Right cardiac atrium (tissue), 5 donors: ENCODE measurements at regions not wholly inside any gene's neighbourhood (a gene's known extent, or its start where the extent isn't known, plus 50 kb on each side); places are given as distances from the start of the nearest gene placed in this dataset.

Source experiments
- ATAC-seq, 2 donors: fragments of 200-7000 bp; cut with Tn5 transposase; one replicate each; pipeline versions ENCODE4 v1.8.0 to v1.9.1; 2020; ENCODE audit warnings: moderate library complexity in 2 of 2, mild to moderate bottlenecking in 1 of 2
- DNase-seq, 3 donors: peaks; one replicate each; pipeline ENCODE4 v3.0.0-alpha.2; 2020
- H3K27ac ChIP-seq: one replicate; pipeline ENCODE4 v1.5.1; 2013; ENCODE audit warnings: mild to moderate bottlenecking, low read length, control low read depth, moderate library complexity
- H3K27me3 ChIP-seq: one replicate; pipeline ENCODE4 v1.6.1; 2013; ENCODE audit not compliant: control insufficient read depth, insufficient read depth
- H3K4me1 ChIP-seq: one replicate; pipeline ENCODE4 v1.6.1; 2013; ENCODE audit warnings: low read length; ENCODE audit not compliant: control insufficient read depth, insufficient read depth
- H3K4me3 ChIP-seq: one replicate; pipeline ENCODE4 v1.5.1; 2013; ENCODE audit warnings: low read length, control low read depth
- H3K9me3 ChIP-seq: one replicate; pipeline ENCODE4 v1.6.1; 2013; ENCODE audit warnings: low read length; ENCODE audit not compliant: control insufficient read depth
- WGBS: extraction: QIAGEN DNeasy Blood & Tissue Kit; methylation state at CpG from one replicate; pipeline ENCODE4 v1.1.7; 2013; 5-methylcytosine and 5-hydroxymethylcytosine counted together
- intact Hi-C, 4 donors: fragments of 100-400 bp; cut with DNase I; formaldehyde crosslinking; loops; one replicate each; pipeline versions ENCODE4 v1.11.0 to v1.14.0; 2022 to 2023
- donor health status: healthy with polysubstance abuse.
- donor health status: DM: no; HTN: yes; CAD: no.
- donor health status: DM: no; HTN: no; CAD: no.
- donor health status: DM: no; HTN: yes; CAD: no; lungs with severe emphysema.
- donor health status: DM: yes; HTN: yes; CAD: no.

GRCh38 chr2:30046979-30047378 is 99.8 kb upstream of the YPEL5 start:
- DNase-seq (no peak), ATAC-seq (no peak)
- 61% methylated on average over 3 of the region's 3 CpGs for whole genome bisulfite sequencing
- Histone ChIP-seq H3K27me3 (no peaks in the 10 kb centered on the region), H3K4me1 (no peaks in the 10 kb centered on the region), H3K9me3 (no peaks in the 10 kb centered on the region), H3K4me3 (no peak overlapping the region), H3K27ac (no peak overlapping the region)
- intact Hi-C loops = no loop called here

DNA sequence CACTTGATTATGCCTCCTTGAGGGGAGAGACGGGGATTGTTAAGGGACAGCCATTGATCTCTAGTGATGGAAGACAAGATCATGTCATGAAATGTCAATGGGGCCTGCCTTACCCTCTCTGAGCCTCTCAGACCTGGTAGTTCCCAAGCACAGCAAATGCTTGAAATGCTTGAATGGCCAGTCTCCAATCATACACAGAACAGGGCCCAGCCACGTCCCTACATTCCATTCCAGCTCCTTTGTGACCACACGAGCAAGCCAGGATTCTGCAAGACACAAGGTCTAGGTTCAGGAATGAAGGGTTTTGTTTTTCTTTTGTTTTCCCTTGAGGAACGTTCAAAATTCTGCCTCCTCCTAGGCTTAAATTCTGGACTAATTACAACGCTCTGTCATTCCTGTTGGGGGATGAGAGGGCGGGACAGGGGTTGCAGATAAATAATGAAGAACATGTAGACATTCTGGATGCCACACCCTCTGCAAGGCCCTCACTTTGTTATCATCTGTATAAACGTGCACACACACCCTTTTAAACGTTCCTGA is 98.1 kb upstream of the YPEL5 start:
- Histone ChIP-seq H3K4me1 (no peaks in the 10 kb centered on the region), H3K9me3 (no peaks in the 10 kb centered on the region), H3K27me3 (no peaks in the 10 kb centered on the region), H3K4me3 (no peak overlapping the region), H3K27ac (no peak overlapping the region)
- 50% methylated on average over 8 of the region's 8 CpGs for WGBS
- DNase-seq (no peak), ATAC-seq (no peak)
- intact Hi-C loops = no loop called here

GRCh38 chr2:30055548-30055947 is 91.3 kb upstream of the YPEL5 start:
- intact Hi-C loops = no loop called here
- no peaks in the 10 kb centered on the region for H3K9me3 ChIP-seq
- no peak overlapping the region for H3K4me3 ChIP-seq
- no peaks in the 10 kb centered on the region for H3K27me3 ChIP-seq
- 51% methylated on average over 2 of the region's 2 CpGs for WGBS
- no peak overlapping the region for H3K27ac ChIP-seq
- no peak for ATAC-seq
- no peaks in the 10 kb centered on the region for H3K4me1 ChIP-seq
- DNase-seq = no peak

- 61% methylated on average over 5 of the region's 5 CpGs for WGBS
- DNase-seq = no peak
- Histone ChIP-seq H3K27ac (no peak overlapping the region), H3K4me3 (no peak overlapping the region), H3K4me1 (no peaks in the 10 kb centered on the region), H3K9me3 (no peaks in the 10 kb centered on the region), H3K27me3 (no peaks in the 10 kb centered on the region)
- intact Hi-C loops = no loop called here
- ATAC-seq = no peak
These were observed 86.2 kb upstream of the YPEL5 start for GRCh38 chr2:30060562-30060961.

- no peak for DNase-seq
- H3K4me1 ChIP-seq = no peaks in the 10 kb centered on the region
- no peak overlapping the region for H3K27ac ChIP-seq
- intact Hi-C loops = no loop called here
- ATAC-seq = no peak
- no peak overlapping the region for H3K4me3 ChIP-seq
- H3K9me3 ChIP-seq = no peaks in the 10 kb centered on the region
- no peaks in the 10 kb centered on the region for H3K27me3 ChIP-seq
These were observed 78.7 kb upstream of the YPEL5 start for GRCh38 chr2:30068067-30068466.

- intact Hi-C loops = loop anchor here in 1 of 4 donors (5.0 to 10.0 kb wide), 2 partner anchors 150 to 1118 kb away; partner anchors contain the start of gene ALK
- Histone ChIP-seq H3K27me3 (no peaks in the 10 kb centered on the region), H3K9me3 (no peaks in the 10 kb centered on the region), H3K27ac (no peak overlapping the region), H3K4me3 (no peak overlapping the region), H3K4me1 (no peaks in the 10 kb centered on the region)
- ATAC-seq (peak; percentile 82 to 90), DNase-seq (peak in 2 of 3 donors; percentile 48 to 76)
- WGBS = 21% methylated on average over 10 of the region's 10 CpGs
These were observed 74.5 kb upstream of the YPEL5 start for GRCh38 chr2:30072250-30072842.

DNA sequence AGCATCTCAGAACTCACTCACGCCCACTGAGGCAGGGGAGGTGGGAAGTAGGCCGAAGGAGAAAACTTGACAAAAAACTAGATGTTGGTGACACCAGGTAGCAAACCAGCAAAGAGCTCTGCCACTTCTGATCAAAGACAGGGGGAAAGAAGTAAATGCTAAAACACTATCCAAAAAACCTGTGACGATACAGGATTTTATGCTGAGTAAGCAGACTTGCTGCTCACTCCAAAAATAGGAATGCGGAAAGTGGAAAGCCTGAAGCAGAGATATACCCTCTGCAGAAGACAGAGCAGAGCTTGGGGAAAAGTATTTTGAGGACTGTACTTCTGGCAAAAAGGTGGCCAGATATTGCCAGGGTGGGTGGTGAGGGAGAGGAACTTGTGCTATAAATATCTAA is 73.3 kb upstream of the YPEL5 start:
- DNase-seq = no peak
- WGBS = 65% methylated on average over 4 of the region's 4 CpGs
- peak in 1 of 2 donors; percentile 25 for ATAC-seq
- Histone ChIP-seq H3K27me3 (no peaks in the 10 kb centered on the region), H3K4me3 (no peak overlapping the region), H3K9me3 (no peaks in the 10 kb centered on the region), H3K27ac (no peak overlapping the region), H3K4me1 (no peaks in the 10 kb centered on the region)
- intact Hi-C loops = loop anchor here in 1 of 4 donors (5.0 to 10.0 kb wide), 2 partner anchors 151 to 1119 kb away; partner anchors contain the start of gene ALK

- no peaks in the 10 kb centered on the region for H3K27me3 ChIP-seq
- ATAC-seq (no peak), DNase-seq (no peak)
- H3K4me3 ChIP-seq = no peak overlapping the region
- H3K4me1 ChIP-seq = no peaks in the 10 kb centered on the region
- intact Hi-C loops = loop anchor here in 1 of 4 donors (5.0 to 10.0 kb wide), 2 partner anchors 152 to 1119 kb away; partner anchors contain the start of gene ALK
- H3K27ac ChIP-seq = no peak overlapping the region
- WGBS = 45% methylated on average over 6 of the region's 6 CpGs
- no peaks in the 10 kb centered on the region for H3K9me3 ChIP-seq
These were observed 72.8 kb upstream of the YPEL5 start for GRCh38 chr2:30074023-30074422.

DNA sequence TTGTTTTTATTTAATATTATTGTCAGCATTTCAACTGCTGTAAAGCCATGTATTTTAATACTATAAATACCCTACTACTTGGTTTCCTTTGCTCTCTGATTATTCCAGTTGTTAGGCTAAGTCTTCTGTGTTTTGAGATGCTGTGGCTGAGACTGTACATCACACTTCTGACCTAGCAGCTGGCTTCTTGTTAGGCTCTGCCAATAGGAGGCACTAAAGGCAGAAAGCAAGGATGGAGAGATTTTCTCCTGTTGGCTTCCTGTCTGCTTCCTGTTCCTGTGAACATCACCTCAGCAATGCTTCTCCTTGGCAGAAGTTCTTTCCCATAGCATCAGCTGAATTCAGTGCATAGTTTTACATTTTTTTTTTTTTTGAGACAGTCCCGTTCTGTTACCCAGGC is 68.3 kb upstream of the YPEL5 start:
- DNase-seq (no peak), ATAC-seq (no peak)
- intact Hi-C loops = loop anchor here in 1 of 4 donors (10.0 kb wide), 1 partner anchor 1124 kb away; no protein-coding TSS in a partner anchor
- WGBS = 70% methylated on average over 1 of the region's 1 CpG
- H3K27me3 ChIP-seq = no peaks in the 10 kb centered on the region
- no peaks in the 10 kb centered on the region for H3K9me3 ChIP-seq
- H3K4me3 ChIP-seq = no peak overlapping the region
- no peaks in the 10 kb centered on the region for H3K4me1 ChIP-seq
- no peak overlapping the region for H3K27ac ChIP-seq

GRCh38 chr2:30084915-30085314 is 61.9 kb upstream of the YPEL5 start:
- DNase-seq = no peak
- WGBS = 78% methylated on average over 4 of the region's 4 CpGs
- intact Hi-C loops = no loop called here
- H3K4me1 ChIP-seq = no peaks in the 10 kb centered on the region
- no peak overlapping the region for H3K4me3 ChIP-seq
- no peaks in the 10 kb centered on the region for H3K9me3 ChIP-seq
- ATAC-seq = no peak
- H3K27me3 ChIP-seq = no peaks in the 10 kb centered on the region
- no peak overlapping the region for H3K27ac ChIP-seq

- DNase-seq (no peak), ATAC-seq (no peak)
- Histone ChIP-seq H3K9me3 (no peaks in the 10 kb centered on the region), H3K27ac (no peak overlapping the region), H3K4me1 (no peaks in the 10 kb centered on the region), H3K27me3 (no peaks in the 10 kb centered on the region), H3K4me3 (no peak overlapping the region)
- intact Hi-C loops = no loop called here
These were observed 57.6 kb upstream of the YPEL5 start for GRCh38 chr2:30089171-30089570.

- no peaks in the 10 kb centered on the region for H3K9me3 ChIP-seq
- no peaks in the 10 kb centered on the region for H3K4me1 ChIP-seq
- intact Hi-C loops = no loop called here
- no peak overlapping the region for H3K27ac ChIP-seq
- DNase-seq (no peak), ATAC-seq (no peak)
- H3K27me3 ChIP-seq = no peaks in the 10 kb centered on the region
- 87% methylated on average over 7 of the region's 7 CpGs for WGBS
- no peak overlapping the region for H3K4me3 ChIP-seq
These were observed 51.4 kb upstream of the YPEL5 start for GRCh38 chr2:30095402-30095801.
